WTC11 (cell line): ENCODE measurements at regions not wholly inside any gene's neighbourhood (a gene's known extent, or its start where the extent isn't known, plus 50 kb on each side); places are given as distances from the start of the nearest gene placed in this dataset.

ENCODE experiments used
- ATAC-seq: fragments of 200-7000 bp; cut with Tn5 transposase; 2 replicates; pipeline ENCODE4 v1.10.0; 2021; ENCODE audit warnings: mild to moderate bottlenecking, moderate library complexity
- CTCF ChIA-PET: fragments of 300-600 bp; sonication (Branson Sonifier 250); formaldehyde crosslinking; loops from one replicate; lab custom pipeline; 2021; ENCODE audit warnings: antibody characterized with exemption; lab: Charles Lee
- POLR2A ChIA-PET: fragments of 350-600 bp; sonication (Branson Sonifier 250); formaldehyde crosslinking; loops from one replicate; lab custom pipeline; 2021; ENCODE audit warnings: antibody characterized with exemption; lab: Charles Lee
- DNase-seq: peaks from one replicate; pipeline ENCODE4 v3.0.0; 2021; ENCODE audit warnings: low spot score
- H3K27ac Mint-ChIP-seq: 2 replicates; pipeline ENCODE4 v1.8.0; 2021; ENCODE audit warnings: mixed read lengths
- H3K27me3 Mint-ChIP-seq: 2 replicates; pipeline ENCODE4 v1.8.0; 2021; ENCODE audit warnings: low read depth, mild to moderate bottlenecking, moderate library complexity, mixed read lengths
- H3K36me3 Mint-ChIP-seq: 2 replicates; pipeline ENCODE4 v1.8.0; 2021; ENCODE audit warnings: mixed read lengths
- H3K4me1 Mint-ChIP-seq: 2 replicates; pipeline ENCODE4 v1.8.0; 2022; ENCODE audit warnings: mixed read lengths
- H3K4me3 Mint-ChIP-seq: 2 replicates; pipeline ENCODE4 v1.8.0; 2021; ENCODE audit warnings: mild to moderate bottlenecking, moderate library complexity, mixed read lengths
- H3K9me3 Mint-ChIP-seq: 2 replicates; pipeline ENCODE4 v1.8.0; 2021; ENCODE audit warnings: mixed read lengths
- E2F4 ChIP-seq: sonication (generic); formaldehyde crosslinking; IDR thresholded peaks from 2 replicates; pipeline ENCODE4 v1.8.1; 2022; ENCODE audit warnings: low read depth, mild to moderate bottlenecking, moderate library complexity, missing genetic modification reagents, borderline replicate concordance
- ESRRA ChIP-seq: sonication (generic); formaldehyde crosslinking; IDR thresholded peaks from 2 replicates; pipeline ENCODE4 v1.8.1; 2022; ENCODE audit warnings: mild to moderate bottlenecking, missing genetic modification reagents, borderline replicate concordance
- ETV6 ChIP-seq: sonication (generic); formaldehyde crosslinking; IDR thresholded peaks from 2 replicates; pipeline ENCODE4 v1.8.1; 2022; ENCODE audit warnings: mild to moderate bottlenecking, missing genetic modification reagents
- FOXP1 ChIP-seq: sonication (generic); formaldehyde crosslinking; IDR thresholded peaks from 2 replicates; pipeline ENCODE4 v1.8.0; 2022; ENCODE audit warnings: missing genetic modification reagents, mild to moderate bottlenecking, moderate library complexity, borderline replicate concordance
- FOXP4 ChIP-seq: sonication (generic); formaldehyde crosslinking; IDR thresholded peaks from 2 replicates; pipeline ENCODE4 v1.8.0; 2022; ENCODE audit warnings: mild to moderate bottlenecking, missing genetic modification reagents
- GABPB1 ChIP-seq: sonication (generic); formaldehyde crosslinking; IDR thresholded peaks from 2 replicates; pipeline ENCODE4 v1.8.1; 2023; ENCODE audit warnings: mild to moderate bottlenecking, missing genetic modification reagents
- NFYB ChIP-seq: sonication (generic); formaldehyde crosslinking; conservative IDR thresholded peaks from 2 replicates; pipeline ENCODE4 v1.8.0; 2022; ENCODE audit warnings: low read depth, missing genetic modification reagents
- OVOL2 ChIP-seq: fragments of 250-450 bp; sonication (Bioruptor Pico); IDR thresholded peaks from 2 replicates; pipeline ENCODE4 v1.9.0; 2021; ENCODE audit warnings: mild to moderate bottlenecking, borderline replicate concordance
- ZBTB21 ChIP-seq: sonication (generic); formaldehyde crosslinking; IDR thresholded peaks from 2 replicates; pipeline ENCODE4 v1.8.1; 2023; ENCODE audit warnings: mild to moderate bottlenecking, missing genetic modification reagents, borderline replicate concordance
- ZNF396 ChIP-seq: fragments of 250-450 bp; sonication (Bioruptor Pico); IDR thresholded peaks from 2 replicates; pipeline ENCODE4 v1.8.0; 2021; ENCODE audit warnings: mild to moderate bottlenecking, moderate library complexity, borderline replicate concordance
- TF ChIP-seq, protein P1 (sequence below): fragments of 250-450 bp; sonication (Bioruptor Pico); IDR thresholded peaks from 2 replicates; pipeline ENCODE4 v1.9.0; 2021; ENCODE audit warnings: moderate library complexity, mild to moderate bottlenecking, inconsistent platforms, borderline replicate concordance
- TF ChIP-seq, protein P2 (sequence below): sonication (generic); formaldehyde crosslinking; IDR thresholded peaks from 2 replicates; pipeline ENCODE4 v1.8.1; 2022; ENCODE audit warnings: low read depth, missing genetic modification reagents, borderline replicate concordance
- TF ChIP-seq, protein P3 (sequence below): sonication (generic); formaldehyde crosslinking; IDR thresholded peaks from 2 replicates; pipeline ENCODE4 v1.8.0; 2023; ENCODE audit warnings: mild to moderate bottlenecking, missing genetic modification reagents
- TF ChIP-seq, protein P4 (sequence below): sonication (generic); formaldehyde crosslinking; IDR thresholded peaks from 2 replicates; pipeline ENCODE4 v1.8.0; 2023; ENCODE audit warnings: missing genetic modification reagents, mild to moderate bottlenecking, borderline replicate concordance
- TF ChIP-seq, protein P5 (sequence below): sonication (generic); formaldehyde crosslinking; IDR thresholded peaks from 2 replicates; pipeline ENCODE4 v1.8.1; 2023; ENCODE audit warnings: mild to moderate bottlenecking, missing genetic modification reagents, moderate library complexity

DNA sequence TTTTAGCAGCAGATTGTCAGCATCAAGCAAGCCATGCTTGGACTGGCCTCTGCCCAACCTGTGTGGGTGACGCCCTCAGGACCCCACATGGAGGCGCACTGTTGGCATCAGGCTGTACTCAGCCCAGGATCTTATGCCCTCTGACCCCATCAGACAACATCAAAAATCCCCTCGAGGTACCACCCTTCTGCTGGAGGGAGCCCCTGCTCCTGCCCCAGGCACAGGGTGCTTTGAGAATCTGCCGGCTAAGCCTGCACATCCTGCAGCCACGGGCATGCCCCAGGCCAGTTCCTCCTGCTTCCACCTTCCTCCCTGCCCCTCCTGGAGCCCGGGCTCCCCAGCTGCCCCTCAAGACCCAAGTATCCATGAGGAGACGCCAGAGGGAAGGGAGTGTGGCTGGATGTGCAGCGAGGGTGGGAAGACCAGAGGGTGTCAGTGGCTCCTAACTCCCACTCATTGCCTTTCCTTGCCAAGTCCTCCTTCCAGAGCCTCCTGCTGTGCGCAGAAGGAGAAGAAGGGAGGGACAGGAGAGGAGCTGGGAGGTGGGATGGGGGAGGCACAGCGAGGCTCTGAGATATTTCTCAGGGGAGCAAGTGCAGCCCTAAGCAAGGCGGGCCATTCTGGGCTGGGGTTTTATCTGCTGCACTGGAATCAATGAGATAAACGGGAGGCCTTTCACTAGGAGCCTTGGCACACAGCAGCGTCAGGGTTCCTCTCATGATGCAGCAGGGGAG is 77.4 kb upstream of the CST7 start:
- no peak for DNase-seq
- no peaks in the 10 kb centered on the region for H3K4me1 Mint-ChIP-seq
- no peak overlapping the region for H3K27ac Mint-ChIP-seq
- CTCF ChIA-PET = no interaction called here
- H3K9me3 Mint-ChIP-seq = peaks cover 17% of the 10 kb centered on the region
- POLR2A ChIA-PET = no interaction called here
- H3K36me3 Mint-ChIP-seq = peaks cover under 1% of the 10 kb centered on the region; the same call in 1 of the 2 replicates
- H3K4me3 Mint-ChIP-seq = no peak overlapping the region
- H3K27me3 Mint-ChIP-seq = no peaks in the 10 kb centered on the region; the same call in 1 of the 2 replicates
- TF ChIP-seq GABPB1 (no peak), FOXP4 (CRISPR knock-in tag) (no peak), ETV6 (CRISPR knock-in tag) (no peak), ZNF396 (CRISPR knock-in tag) (no peak), E2F4 (no peak), ESRRA (no peak)
- TF ChIP-seq, protein P1, sequence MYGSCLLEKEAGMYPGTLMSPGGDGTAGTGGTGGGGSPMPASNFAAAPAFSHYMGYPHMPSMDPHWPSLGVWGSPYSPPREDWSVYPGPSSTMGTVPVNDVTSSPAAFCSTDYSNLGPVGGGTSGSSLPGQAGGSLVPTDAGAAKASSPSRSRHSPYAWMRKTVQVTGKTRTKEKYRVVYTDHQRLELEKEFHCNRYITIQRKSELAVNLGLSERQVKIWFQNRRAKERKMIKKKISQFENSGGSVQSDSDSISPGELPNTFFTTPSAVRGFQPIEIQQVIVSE (CRISPR knock-in tag) = no peak
- TF ChIP-seq, protein P2, sequence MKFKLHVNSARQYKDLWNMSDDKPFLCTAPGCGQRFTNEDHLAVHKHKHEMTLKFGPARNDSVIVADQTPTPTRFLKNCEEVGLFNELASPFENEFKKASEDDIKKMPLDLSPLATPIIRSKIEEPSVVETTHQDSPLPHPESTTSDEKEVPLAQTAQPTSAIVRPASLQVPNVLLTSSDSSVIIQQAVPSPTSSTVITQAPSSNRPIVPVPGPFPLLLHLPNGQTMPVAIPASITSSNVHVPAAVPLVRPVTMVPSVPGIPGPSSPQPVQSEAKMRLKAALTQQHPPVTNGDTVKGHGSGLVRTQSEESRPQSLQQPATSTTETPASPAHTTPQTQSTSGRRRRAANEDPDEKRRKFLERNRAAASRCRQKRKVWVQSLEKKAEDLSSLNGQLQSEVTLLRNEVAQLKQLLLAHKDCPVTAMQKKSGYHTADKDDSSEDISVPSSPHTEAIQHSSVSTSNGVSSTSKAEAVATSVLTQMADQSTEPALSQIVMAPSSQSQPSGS (CRISPR knock-in tag) = no peak
- no peak for ATAC-seq

- no peaks in the 10 kb centered on the region for H3K4me1 Mint-ChIP-seq
- H3K9me3 Mint-ChIP-seq = peaks cover 18% of the 10 kb centered on the region
- no peak for ATAC-seq
- no peak overlapping the region; the same call in 1 of the 2 replicates for H3K27ac Mint-ChIP-seq
- no peaks in the 10 kb centered on the region; the same call in 1 of the 2 replicates for H3K36me3 Mint-ChIP-seq
- DNase-seq = no peak
- CTCF ChIA-PET = interaction anchor here (0.6 kb wide), 1 partner anchor 16 kb away, joined by 4 read pairs; no protein-coding TSS in a partner anchor
- no peaks in the 10 kb centered on the region; the same call in 1 of the 2 replicates for H3K27me3 Mint-ChIP-seq
- H3K4me3 Mint-ChIP-seq = no peak overlapping the region
- POLR2A ChIA-PET = no interaction called here
- TF ChIP-seq, protein P3, sequence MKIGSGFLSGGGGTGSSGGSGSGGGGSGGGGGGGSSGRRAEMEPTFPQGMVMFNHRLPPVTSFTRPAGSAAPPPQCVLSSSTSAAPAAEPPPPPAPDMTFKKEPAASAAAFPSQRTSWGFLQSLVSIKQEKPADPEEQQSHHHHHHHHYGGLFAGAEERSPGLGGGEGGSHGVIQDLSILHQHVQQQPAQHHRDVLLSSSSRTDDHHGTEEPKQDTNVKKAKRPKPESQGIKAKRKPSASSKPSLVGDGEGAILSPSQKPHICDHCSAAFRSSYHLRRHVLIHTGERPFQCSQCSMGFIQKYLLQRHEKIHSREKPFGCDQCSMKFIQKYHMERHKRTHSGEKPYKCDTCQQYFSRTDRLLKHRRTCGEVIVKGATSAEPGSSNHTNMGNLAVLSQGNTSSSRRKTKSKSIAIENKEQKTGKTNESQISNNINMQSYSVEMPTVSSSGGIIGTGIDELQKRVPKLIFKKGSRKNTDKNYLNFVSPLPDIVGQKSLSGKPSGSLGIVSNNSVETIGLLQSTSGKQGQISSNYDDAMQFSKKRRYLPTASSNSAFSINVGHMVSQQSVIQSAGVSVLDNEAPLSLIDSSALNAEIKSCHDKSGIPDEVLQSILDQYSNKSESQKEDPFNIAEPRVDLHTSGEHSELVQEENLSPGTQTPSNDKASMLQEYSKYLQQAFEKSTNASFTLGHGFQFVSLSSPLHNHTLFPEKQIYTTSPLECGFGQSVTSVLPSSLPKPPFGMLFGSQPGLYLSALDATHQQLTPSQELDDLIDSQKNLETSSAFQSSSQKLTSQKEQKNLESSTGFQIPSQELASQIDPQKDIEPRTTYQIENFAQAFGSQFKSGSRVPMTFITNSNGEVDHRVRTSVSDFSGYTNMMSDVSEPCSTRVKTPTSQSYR (CRISPR knock-in tag) = no peak
- TF ChIP-seq FOXP1 (no peak), ZBTB21 (no peak), NFYB (CRISPR knock-in tag) (no peak), OVOL2 (CRISPR knock-in tag) (no peak)
- TF ChIP-seq, protein P4, sequence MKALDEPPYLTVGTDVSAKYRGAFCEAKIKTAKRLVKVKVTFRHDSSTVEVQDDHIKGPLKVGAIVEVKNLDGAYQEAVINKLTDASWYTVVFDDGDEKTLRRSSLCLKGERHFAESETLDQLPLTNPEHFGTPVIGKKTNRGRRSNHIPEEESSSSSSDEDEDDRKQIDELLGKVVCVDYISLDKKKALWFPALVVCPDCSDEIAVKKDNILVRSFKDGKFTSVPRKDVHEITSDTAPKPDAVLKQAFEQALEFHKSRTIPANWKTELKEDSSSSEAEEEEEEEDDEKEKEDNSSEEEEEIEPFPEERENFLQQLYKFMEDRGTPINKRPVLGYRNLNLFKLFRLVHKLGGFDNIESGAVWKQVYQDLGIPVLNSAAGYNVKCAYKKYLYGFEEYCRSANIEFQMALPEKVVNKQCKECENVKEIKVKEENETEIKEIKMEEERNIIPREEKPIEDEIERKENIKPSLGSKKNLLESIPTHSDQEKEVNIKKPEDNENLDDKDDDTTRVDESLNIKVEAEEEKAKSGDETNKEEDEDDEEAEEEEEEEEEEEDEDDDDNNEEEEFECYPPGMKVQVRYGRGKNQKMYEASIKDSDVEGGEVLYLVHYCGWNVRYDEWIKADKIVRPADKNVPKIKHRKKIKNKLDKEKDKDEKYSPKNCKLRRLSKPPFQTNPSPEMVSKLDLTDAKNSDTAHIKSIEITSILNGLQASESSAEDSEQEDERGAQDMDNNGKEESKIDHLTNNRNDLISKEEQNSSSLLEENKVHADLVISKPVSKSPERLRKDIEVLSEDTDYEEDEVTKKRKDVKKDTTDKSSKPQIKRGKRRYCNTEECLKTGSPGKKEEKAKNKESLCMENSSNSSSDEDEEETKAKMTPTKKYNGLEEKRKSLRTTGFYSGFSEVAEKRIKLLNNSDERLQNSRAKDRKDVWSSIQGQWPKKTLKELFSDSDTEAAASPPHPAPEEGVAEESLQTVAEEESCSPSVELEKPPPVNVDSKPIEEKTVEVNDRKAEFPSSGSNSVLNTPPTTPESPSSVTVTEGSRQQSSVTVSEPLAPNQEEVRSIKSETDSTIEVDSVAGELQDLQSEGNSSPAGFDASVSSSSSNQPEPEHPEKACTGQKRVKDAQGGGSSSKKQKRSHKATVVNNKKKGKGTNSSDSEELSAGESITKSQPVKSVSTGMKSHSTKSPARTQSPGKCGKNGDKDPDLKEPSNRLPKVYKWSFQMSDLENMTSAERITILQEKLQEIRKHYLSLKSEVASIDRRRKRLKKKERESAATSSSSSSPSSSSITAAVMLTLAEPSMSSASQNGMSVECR (CRISPR knock-in tag) = no peak
- TF ChIP-seq, protein P5, sequence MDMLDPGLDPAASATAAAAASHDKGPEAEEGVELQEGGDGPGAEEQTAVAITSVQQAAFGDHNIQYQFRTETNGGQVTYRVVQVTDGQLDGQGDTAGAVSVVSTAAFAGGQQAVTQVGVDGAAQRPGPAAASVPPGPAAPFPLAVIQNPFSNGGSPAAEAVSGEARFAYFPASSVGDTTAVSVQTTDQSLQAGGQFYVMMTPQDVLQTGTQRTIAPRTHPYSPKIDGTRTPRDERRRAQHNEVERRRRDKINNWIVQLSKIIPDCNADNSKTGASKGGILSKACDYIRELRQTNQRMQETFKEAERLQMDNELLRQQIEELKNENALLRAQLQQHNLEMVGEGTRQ (CRISPR knock-in tag) = no peak
Measured at GRCh38 chr20:24872291-24873024, 76.6 kb upstream of the CST7 start.
